ENCODE measurements at regions not wholly inside any gene's neighbourhood (a gene's known extent, or its start where the extent isn't known, plus 50 kb on each side); places are given as distances from the start of the nearest gene placed in this dataset.

GRCh38 chr4:112752061-112752460 lies 115.1 kb downstream of the LARP7 start:
- H3K36me3 ChIP-seq: no peaks in the 10 kb centered on the region
- H3K4me1 ChIP-seq: peaks cover 27% of the 10 kb centered on the region
- no peaks in the 10 kb centered on the region for H3K27me3 ChIP-seq
- H3K4me3 ChIP-seq: no peak overlapping the region
- H3K9me3 ChIP-seq (replicated peaks): no peaks in the 10 kb centered on the region
- DNase-seq: no peak
- H3K27ac ChIP-seq: no peak overlapping the region

GRCh38 chr4:112752510-112752909 lies 115.6 kb downstream of the LARP7 start:
- Histone ChIP-seq H3K27me3 (no peaks in the 10 kb centered on the region), H3K36me3 (no peaks in the 10 kb centered on the region), H3K4me3 (no peak overlapping the region), H3K4me1 (peaks cover 23% of the 10 kb centered on the region), H3K9me3 (replicated peaks) (no peaks in the 10 kb centered on the region), H3K27ac (no peak overlapping the region)
- DNase-seq: no peak

GRCh38 chr4:112753333-112753732 lies 116.4 kb downstream of the LARP7 start:
- no peaks in the 10 kb centered on the region for H3K27me3 ChIP-seq

GRCh38 chr4:112759313-112759712 lies 122.4 kb downstream of the LARP7 start:
- H3K36me3 ChIP-seq: no peaks in the 10 kb centered on the region
- no peaks in the 10 kb centered on the region for H3K27me3 ChIP-seq
- no peaks in the 10 kb centered on the region for H3K9me3 ChIP-seq (replicated peaks)
- H3K27ac ChIP-seq: no peak overlapping the region
- H3K4me1 ChIP-seq: peaks cover 4% of the 10 kb centered on the region; the same call in 1 of the 2 replicates
- no peak overlapping the region for H3K4me3 ChIP-seq
- no peak for DNase-seq

More at GRCh38 chr4:112753333-112753732, 116.4 kb downstream of the LARP7 start:
- Histone ChIP-seq H3K9me3 (replicated peaks) (no peaks in the 10 kb centered on the region), H3K27ac (no peak overlapping the region), H3K4me3 (no peak overlapping the region), H3K4me1 (peaks cover 15% of the 10 kb centered on the region), H3K36me3 (no peaks in the 10 kb centered on the region)
- no peak for DNase-seq

- DNase-seq: peak; percentile 31 to 77
- Histone ChIP-seq H3K9me3 (replicated peaks) (no peaks in the 10 kb centered on the region), H3K36me3 (no peaks in the 10 kb centered on the region), H3K27ac (no peak overlapping the region), H3K27me3 (no peaks in the 10 kb centered on the region), H3K4me1 (peaks cover 4% of the 10 kb centered on the region; the same call in 1 of the 2 replicates), H3K4me3 (no peak overlapping the region)
Measured at GRCh38 chr4:112765317-112765974, 128.5 kb downstream of the LARP7 start.

- H3K4me3 ChIP-seq: no peak overlapping the region
- no peak overlapping the region for H3K27ac ChIP-seq
- DNase-seq: peak; percentile 44 to 64
- no peaks in the 10 kb centered on the region for H3K9me3 ChIP-seq (replicated peaks)
- H3K36me3 ChIP-seq: no peaks in the 10 kb centered on the region
- peaks cover 4% of the 10 kb centered on the region; the same call in 1 of the 2 replicates for H3K4me1 ChIP-seq
- H3K27me3 ChIP-seq: no peaks in the 10 kb centered on the region
Measured at GRCh38 chr4:112766422-112766821, 129.5 kb downstream of the LARP7 start.

GRCh38 chr4:112767386-112767785 lies 130.4 kb downstream of the LARP7 start:
- H3K4me1 ChIP-seq: peaks cover 4% of the 10 kb centered on the region; the same call in 1 of the 2 replicates
- H3K9me3 ChIP-seq (replicated peaks): no peaks in the 10 kb centered on the region; the same call in 1 of the 2 replicates
- no peak overlapping the region for H3K4me3 ChIP-seq
- DNase-seq: no peak
- no peaks in the 10 kb centered on the region for H3K27me3 ChIP-seq
- H3K27ac ChIP-seq: no peak overlapping the region
- no peaks in the 10 kb centered on the region for H3K36me3 ChIP-seq

- DNase-seq: no peak
- no peak overlapping the region for H3K27ac ChIP-seq
- no peaks in the 10 kb centered on the region for H3K27me3 ChIP-seq
- H3K36me3 ChIP-seq: no peaks in the 10 kb centered on the region
- H3K9me3 ChIP-seq (replicated peaks): no peaks in the 10 kb centered on the region; the same call in 1 of the 2 replicates
- H3K4me3 ChIP-seq: no peak overlapping the region
- no peaks in the 10 kb centered on the region for H3K4me1 ChIP-seq
Measured at GRCh38 chr4:112770114-112770513, 133.2 kb downstream of the LARP7 start.

- no peaks in the 10 kb centered on the region for H3K27me3 ChIP-seq
- no peak overlapping the region for H3K27ac ChIP-seq
- no peaks in the 10 kb centered on the region for H3K4me1 ChIP-seq
- peaks cover 5% of the 10 kb centered on the region; the same call in 1 of the 2 replicates for H3K9me3 ChIP-seq (replicated peaks)
- no peak for DNase-seq
- no peak overlapping the region for H3K4me3 ChIP-seq
- no peaks in the 10 kb centered on the region for H3K36me3 ChIP-seq
Measured at GRCh38 chr4:112775801-112776200, 138.9 kb downstream of the LARP7 start.

- Histone ChIP-seq H3K4me3 (no peak overlapping the region), H3K27me3 (no peaks in the 10 kb centered on the region), H3K36me3 (no peaks in the 10 kb centered on the region), H3K9me3 (replicated peaks) (peaks cover 5% of the 10 kb centered on the region; the same call in 1 of the 2 replicates), H3K27ac (no peak overlapping the region), H3K4me1 (no peaks in the 10 kb centered on the region)
- DNase-seq: no peak
Measured at GRCh38 chr4:112776535-112776934, 139.6 kb downstream of the LARP7 start.

- Histone ChIP-seq H3K36me3 (no peaks in the 10 kb centered on the region), H3K27ac (no peak overlapping the region), H3K27me3 (no peaks in the 10 kb centered on the region), H3K4me1 (no peaks in the 10 kb centered on the region), H3K9me3 (replicated peaks) (peaks cover 5% of the 10 kb centered on the region; the same call in 1 of the 2 replicates), H3K4me3 (no peak overlapping the region)
- DNase-seq: no peak
Measured at GRCh38 chr4:112778520-112778919, 141.6 kb downstream of the LARP7 start.

GRCh38 chr4:112793033-112793432 lies 156.1 kb downstream of the LARP7 start:
- Histone ChIP-seq H3K9me3 (replicated peaks) (no peaks in the 10 kb centered on the region), H3K27me3 (no peaks in the 10 kb centered on the region), H3K4me3 (no peak overlapping the region), H3K36me3 (no peaks in the 10 kb centered on the region), H3K27ac (no peak overlapping the region), H3K4me1 (no peaks in the 10 kb centered on the region)
- no peak for DNase-seq

GRCh38 chr4:112800001-112800400 lies 163.1 kb downstream of the LARP7 start:
- Histone ChIP-seq H3K4me3 (no peak overlapping the region), H3K36me3 (no peaks in the 10 kb centered on the region), H3K27ac (no peak overlapping the region), H3K4me1 (no peaks in the 10 kb centered on the region; the same call in 1 of the 2 replicates), H3K9me3 (replicated peaks) (no peaks in the 10 kb centered on the region), H3K27me3 (no peaks in the 10 kb centered on the region)
- no peak for DNase-seq

GRCh38 chr4:112801341-112801740 lies 164.4 kb downstream of the LARP7 start:
- Histone ChIP-seq H3K9me3 (replicated peaks) (no peaks in the 10 kb centered on the region), H3K36me3 (no peaks in the 10 kb centered on the region), H3K27ac (no peak overlapping the region), H3K4me3 (no peak overlapping the region), H3K4me1 (no peaks in the 10 kb centered on the region; the same call in 1 of the 2 replicates), H3K27me3 (no peaks in the 10 kb centered on the region)
- DNase-seq: no peak

- H3K27me3 ChIP-seq: no peaks in the 10 kb centered on the region
- H3K27ac ChIP-seq: no peak overlapping the region
- no peak for DNase-seq
- H3K4me3 ChIP-seq: no peak overlapping the region
- no peaks in the 10 kb centered on the region for H3K36me3 ChIP-seq
- H3K4me1 ChIP-seq: no peaks in the 10 kb centered on the region; the same call in 1 of the 2 replicates
- H3K9me3 ChIP-seq (replicated peaks): no peaks in the 10 kb centered on the region
Measured at GRCh38 chr4:112802780-112803179, 165.8 kb downstream of the LARP7 start.

- H3K27ac ChIP-seq: no peak overlapping the region
- H3K4me1 ChIP-seq: no peaks in the 10 kb centered on the region
- DNase-seq: no peak
- no peaks in the 10 kb centered on the region for H3K27me3 ChIP-seq
- H3K36me3 ChIP-seq: no peaks in the 10 kb centered on the region
- H3K9me3 ChIP-seq (replicated peaks): no peaks in the 10 kb centered on the region
- no peak overlapping the region for H3K4me3 ChIP-seq
Measured at GRCh38 chr4:112807083-112807482, 170.1 kb downstream of the LARP7 start.
